ENCODE measurements at regions not wholly inside any gene's neighbourhood (a gene's known extent, or its start where the extent isn't known, plus 50 kb on each side); places are given as distances from the start of the nearest gene placed in this dataset.

DNA sequence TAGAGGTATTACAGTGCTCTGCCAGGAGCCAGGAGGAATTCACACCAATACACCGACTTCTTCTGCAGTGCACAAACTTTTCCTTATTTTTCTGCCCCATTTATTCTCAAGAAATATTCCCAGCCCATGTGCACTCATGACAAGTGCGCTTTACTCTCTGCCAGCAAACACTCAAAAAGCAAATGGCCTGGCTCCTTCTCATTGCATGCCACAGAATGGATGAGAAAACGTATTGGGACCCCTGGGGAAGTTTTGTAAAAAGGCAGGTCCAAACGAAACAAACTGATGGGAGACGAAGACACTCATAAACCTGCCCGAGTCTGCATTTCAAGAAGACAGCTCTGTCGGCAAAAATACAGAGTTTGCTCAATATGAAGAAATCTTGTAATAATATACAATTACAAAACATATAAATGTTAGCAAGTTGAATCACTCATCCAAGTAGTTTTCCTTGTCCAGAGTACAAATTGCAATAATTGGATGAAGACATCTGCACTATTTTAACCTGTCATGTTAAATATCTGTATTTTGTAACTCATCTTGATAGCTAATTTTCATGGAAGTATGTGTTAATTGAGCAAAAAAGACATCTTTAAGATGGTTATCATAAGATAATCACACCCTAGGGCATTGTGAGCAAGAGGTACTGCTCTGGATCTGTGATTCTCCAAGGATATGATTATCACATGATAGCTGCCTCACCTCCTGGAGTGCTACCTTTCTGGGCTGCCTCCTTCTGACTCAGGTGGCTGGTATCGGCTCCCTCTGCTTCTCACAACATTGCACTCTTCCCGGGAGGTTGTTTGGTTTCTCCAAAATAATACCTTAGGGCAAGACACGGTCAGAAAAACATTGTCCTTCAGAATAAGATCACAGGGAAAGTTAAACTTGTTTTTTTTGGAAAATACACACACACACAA lies 260.8 kb upstream of the G2E3 start:
- Mint-ChIP-seq H3K36me3 (ENCODE audit: insufficient read depth in 1 of 3, low read depth in 3 of 3) (no peaks in the 10 kb centered on the region), H3K27ac (no peak overlapping the region), H3K9me3 (no peaks in the 10 kb centered on the region; a peak in 1 of 5 replicates), H3K4me1 (no peaks in the 10 kb centered on the region; a peak in 1 of 4 replicates), H3K4me3 (no peak overlapping the region), H3K27me3 (ENCODE audit: low read depth) (no peaks in the 10 kb centered on the region)
- H3K79me1 ChIP-seq (ENCODE audit: insufficient read depth, low read depth, low read length, poor library complexity, severe bottlenecking), result no peaks in the 10 kb centered on the region
- no peak overlapping the region for H3T11ph ChIP-seq (ENCODE audit: low read length)
- H3K27me3 ChIP-seq (ENCODE audit: insufficient read depth, low read length), result no peaks in the 10 kb centered on the region
- no peak overlapping the region for H2AK5ac ChIP-seq (ENCODE audit: insufficient read length, low read length)
- no peaks in the 10 kb centered on the region for H3K23me2 ChIP-seq (ENCODE audit: insufficient read length, low read depth, low read length, poor library complexity, severe bottlenecking)
- no peak overlapping the region for H4K5ac ChIP-seq (ENCODE audit: insufficient read length, low read depth, low read length)
- no peak overlapping the region for H4K8ac ChIP-seq (replicated peaks; ENCODE audit: insufficient read length, low read depth, low read length)
- no peak overlapping the region for H3K4ac ChIP-seq (ENCODE audit: low read depth, low read length)
- no peak overlapping the region for H3K9ac ChIP-seq (ENCODE audit: extremely low read depth, insufficient read length, low read length)
- no peak overlapping the region for H2BK15ac ChIP-seq (ENCODE audit: low read depth, low read length)
- H3K18ac ChIP-seq (ENCODE audit: insufficient read length, low read depth, low read length), result no peak overlapping the region
- TF ChIP-seq, protein P1, sequence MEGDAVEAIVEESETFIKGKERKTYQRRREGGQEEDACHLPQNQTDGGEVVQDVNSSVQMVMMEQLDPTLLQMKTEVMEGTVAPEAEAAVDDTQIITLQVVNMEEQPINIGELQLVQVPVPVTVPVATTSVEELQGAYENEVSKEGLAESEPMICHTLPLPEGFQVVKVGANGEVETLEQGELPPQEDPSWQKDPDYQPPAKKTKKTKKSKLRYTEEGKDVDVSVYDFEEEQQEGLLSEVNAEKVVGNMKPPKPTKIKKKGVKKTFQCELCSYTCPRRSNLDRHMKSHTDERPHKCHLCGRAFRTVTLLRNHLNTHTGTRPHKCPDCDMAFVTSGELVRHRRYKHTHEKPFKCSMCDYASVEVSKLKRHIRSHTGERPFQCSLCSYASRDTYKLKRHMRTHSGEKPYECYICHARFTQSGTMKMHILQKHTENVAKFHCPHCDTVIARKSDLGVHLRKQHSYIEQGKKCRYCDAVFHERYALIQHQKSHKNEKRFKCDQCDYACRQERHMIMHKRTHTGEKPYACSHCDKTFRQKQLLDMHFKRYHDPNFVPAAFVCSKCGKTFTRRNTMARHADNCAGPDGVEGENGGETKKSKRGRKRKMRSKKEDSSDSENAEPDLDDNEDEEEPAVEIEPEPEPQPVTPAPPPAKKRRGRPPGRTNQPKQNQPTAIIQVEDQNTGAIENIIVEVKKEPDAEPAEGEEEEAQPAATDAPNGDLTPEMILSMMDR (conservative IDR thresholded peaks at IDR 0.05), result no peak
- no peak overlapping the region for H2BK12ac ChIP-seq (ENCODE audit: insufficient read length, low read depth, low read length)
- H3K27ac ChIP-seq (ENCODE audit: insufficient read length, low read depth, low read length), result no peak overlapping the region
- H3K56ac ChIP-seq (ENCODE audit: insufficient read length, low read depth, low read length), result no peak overlapping the region
- H2BK120ac ChIP-seq (ENCODE audit: low read depth, low read length, poor library complexity, severe bottlenecking), result no peak overlapping the region
- no peak overlapping the region for H3K14ac ChIP-seq (ENCODE audit: insufficient read depth, low read length)
- WGBS (ENCODE audit: extremely low coverage, insufficient read length, low lambda C conversion rate), result no CpG with 5 or more reads among the region's 10 CpGs
- H3K79me2 ChIP-seq (ENCODE audit: insufficient read depth, low read length), result no peaks in the 10 kb centered on the region
- no peaks in the 10 kb centered on the region for H3K9me3 ChIP-seq (ENCODE audit: control insufficient read depth, low read depth, low read length)
- DNase-seq, result no peak
- no peak overlapping the region for H2AFZ ChIP-seq (ENCODE audit: low read length)
- no peak overlapping the region for H3K23ac ChIP-seq (ENCODE audit: insufficient read length, low read depth, low read length)
- no peak overlapping the region for H2BK5ac ChIP-seq (ENCODE audit: insufficient read length, low read length)
- H4K20me1 ChIP-seq (ENCODE audit: control insufficient read depth, insufficient read depth, insufficient read length), result no peaks in the 10 kb centered on the region
- H3K4me2 ChIP-seq (ENCODE audit: insufficient read depth, insufficient read length, low read length), result no peak overlapping the region
- H4K91ac ChIP-seq (ENCODE audit: insufficient read length, low read depth, low read length), result no peak overlapping the region
- no peak overlapping the region for H2BK20ac ChIP-seq (ENCODE audit: low read depth, low read length, poor library complexity, severe bottlenecking)
- H3K4me1 ChIP-seq (ENCODE audit: insufficient read depth, low read length), result no peaks in the 10 kb centered on the region

Data from H9 (cell line).